ENCODE measurements at regions not wholly inside any gene's neighbourhood (a gene's known extent, or its start where the extent isn't known, plus 50 kb on each side); places are given as distances from the start of the nearest gene placed in this dataset.

GRCh38 chr10:36440539-36440938 lies 684.9 kb upstream of the ANKRD30A start:
- TF ChIP-seq EZH2 (IDR thresholded peaks at IDR 0.05; ENCODE audit: insufficient read depth, low read length) (no peak), CTCF (IDR thresholded peaks at IDR 0.05; ENCODE audit: insufficient read depth, low read depth, low read length) (no peak)

Data from astrocyte (in vitro differentiated cells and primary cell).